ENCODE measurements at regions not wholly inside any gene's neighbourhood (a gene's known extent, or its start where the extent isn't known, plus 50 kb on each side); places are given as distances from the start of the nearest gene placed in this dataset.

DNA sequence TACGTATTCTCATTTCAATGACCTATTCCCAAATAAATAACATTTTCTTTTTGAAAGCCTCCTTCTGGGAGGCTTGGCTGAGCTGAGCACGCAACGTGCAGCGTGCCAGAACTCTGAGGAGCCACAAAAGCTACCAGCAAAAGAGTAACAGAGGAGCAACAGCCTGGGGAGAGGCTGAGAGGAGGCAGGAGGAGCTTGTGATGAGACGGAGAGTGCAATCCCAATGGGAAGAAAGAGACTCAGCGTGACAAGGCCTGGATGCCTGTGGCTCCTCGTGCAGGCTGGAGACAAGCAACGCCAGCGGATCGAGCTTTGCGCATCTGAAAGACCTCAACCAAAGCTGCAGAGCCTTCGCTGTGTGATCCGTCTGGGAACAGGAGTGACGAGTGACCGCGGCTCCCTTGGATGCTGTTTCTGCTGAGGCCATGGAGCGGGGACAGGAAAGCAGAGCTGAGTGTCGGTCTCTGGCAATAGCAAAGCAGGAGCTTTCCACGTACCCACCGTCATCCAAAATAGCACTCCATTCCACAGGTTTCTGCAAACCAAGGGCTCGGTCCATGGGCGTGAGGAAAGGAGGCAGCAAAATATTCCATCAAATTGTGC, 171.7 kb upstream of the PFKP start:
- H4K20me1 ChIP-seq (ENCODE audit: low read depth, low read length), result no peaks in the 10 kb centered on the region
- H3K9me3 ChIP-seq (ENCODE audit: insufficient read depth, low read length), result no peaks in the 10 kb centered on the region
- H3K27ac ChIP-seq (ENCODE audit: low read depth, low read length), result no peak overlapping the region
- H3K36me3 ChIP-seq (ENCODE audit: low read length), result no peaks in the 10 kb centered on the region
- no peak overlapping the region for H2AFZ ChIP-seq (ENCODE audit: low read depth, low read length, severe bottlenecking)
- H3K79me2 ChIP-seq (ENCODE audit: insufficient read depth, low read length), result no peaks in the 10 kb centered on the region
- H3K4me2 ChIP-seq (ENCODE audit: low read depth, low read length, poor library complexity, severe bottlenecking), result no peak overlapping the region
- H3K9me2 ChIP-seq (replicated peaks; ENCODE audit: insufficient read depth, low read length), result no peaks in the 10 kb centered on the region
- H3F3A ChIP-seq (ENCODE audit: insufficient read depth), result no peaks in the 10 kb centered on the region
- no peaks in the 10 kb centered on the region for H3K27me3 ChIP-seq (ENCODE audit: low read length)
- no peak overlapping the region for H3K9ac ChIP-seq (ENCODE audit: low read length)
- no peak overlapping the region for H3K4me3 ChIP-seq (ENCODE audit: insufficient read depth, low read length, poor library complexity, severe bottlenecking)
- no peak for TF ChIP-seq EZH2phosphoT487 (conservative IDR thresholded peaks at IDR 0.05; ENCODE audit: low read length)
- TF ChIP-seq, protein P1, sequence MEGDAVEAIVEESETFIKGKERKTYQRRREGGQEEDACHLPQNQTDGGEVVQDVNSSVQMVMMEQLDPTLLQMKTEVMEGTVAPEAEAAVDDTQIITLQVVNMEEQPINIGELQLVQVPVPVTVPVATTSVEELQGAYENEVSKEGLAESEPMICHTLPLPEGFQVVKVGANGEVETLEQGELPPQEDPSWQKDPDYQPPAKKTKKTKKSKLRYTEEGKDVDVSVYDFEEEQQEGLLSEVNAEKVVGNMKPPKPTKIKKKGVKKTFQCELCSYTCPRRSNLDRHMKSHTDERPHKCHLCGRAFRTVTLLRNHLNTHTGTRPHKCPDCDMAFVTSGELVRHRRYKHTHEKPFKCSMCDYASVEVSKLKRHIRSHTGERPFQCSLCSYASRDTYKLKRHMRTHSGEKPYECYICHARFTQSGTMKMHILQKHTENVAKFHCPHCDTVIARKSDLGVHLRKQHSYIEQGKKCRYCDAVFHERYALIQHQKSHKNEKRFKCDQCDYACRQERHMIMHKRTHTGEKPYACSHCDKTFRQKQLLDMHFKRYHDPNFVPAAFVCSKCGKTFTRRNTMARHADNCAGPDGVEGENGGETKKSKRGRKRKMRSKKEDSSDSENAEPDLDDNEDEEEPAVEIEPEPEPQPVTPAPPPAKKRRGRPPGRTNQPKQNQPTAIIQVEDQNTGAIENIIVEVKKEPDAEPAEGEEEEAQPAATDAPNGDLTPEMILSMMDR (IDR thresholded peaks at IDR 0.05; ENCODE audit: insufficient read depth, low read length, poor library complexity, severe bottlenecking), result no peak

DNA sequence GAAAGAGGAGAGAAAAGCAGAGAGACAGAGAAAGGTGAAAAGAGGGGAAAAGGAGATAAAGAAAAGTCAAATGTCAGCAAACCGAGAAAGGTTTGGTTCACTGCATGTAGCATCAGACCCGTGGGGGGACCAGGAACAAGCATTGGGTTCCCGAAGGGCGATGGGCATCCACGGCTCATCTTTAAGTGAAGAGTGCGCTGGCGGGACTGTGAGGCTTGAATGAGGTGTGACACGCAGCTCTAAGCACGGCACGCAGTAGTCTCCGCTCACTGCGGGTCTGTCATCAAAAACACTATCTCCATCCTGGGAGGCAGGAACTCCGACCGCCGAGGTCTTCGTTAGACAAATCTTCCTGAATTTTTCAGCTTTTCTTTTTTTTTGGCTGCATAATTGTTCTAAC, 173.4 kb upstream of the PFKP start:
- Histone ChIP-seq H3K27me3 (ENCODE audit: low read length) (no peaks in the 10 kb centered on the region), H2AFZ (ENCODE audit: low read depth, low read length, severe bottlenecking) (no peak overlapping the region), H3K36me3 (ENCODE audit: low read length) (no peaks in the 10 kb centered on the region), H3K9me3 (ENCODE audit: insufficient read depth, low read length) (no peaks in the 10 kb centered on the region), H3K27ac (ENCODE audit: low read depth, low read length) (no peak overlapping the region), H3F3A (ENCODE audit: insufficient read depth) (no peaks in the 10 kb centered on the region), H3K79me2 (ENCODE audit: insufficient read depth, low read length) (no peaks in the 10 kb centered on the region), H3K4me2 (ENCODE audit: low read depth, low read length, poor library complexity, severe bottlenecking) (no peak overlapping the region), H4K20me1 (ENCODE audit: low read depth, low read length) (no peaks in the 10 kb centered on the region), H3K4me3 (ENCODE audit: insufficient read depth, low read length, poor library complexity, severe bottlenecking) (no peak overlapping the region), H3K9me2 (replicated peaks; ENCODE audit: insufficient read depth, low read length) (no peaks in the 10 kb centered on the region), H3K9ac (ENCODE audit: low read length) (no peak overlapping the region)
- no peak for TF ChIP-seq EZH2phosphoT487 (conservative IDR thresholded peaks at IDR 0.05; ENCODE audit: low read length)
- TF ChIP-seq, protein P1 (IDR thresholded peaks at IDR 0.05; ENCODE audit: insufficient read depth, low read length, poor library complexity, severe bottlenecking), result no peak

DNA sequence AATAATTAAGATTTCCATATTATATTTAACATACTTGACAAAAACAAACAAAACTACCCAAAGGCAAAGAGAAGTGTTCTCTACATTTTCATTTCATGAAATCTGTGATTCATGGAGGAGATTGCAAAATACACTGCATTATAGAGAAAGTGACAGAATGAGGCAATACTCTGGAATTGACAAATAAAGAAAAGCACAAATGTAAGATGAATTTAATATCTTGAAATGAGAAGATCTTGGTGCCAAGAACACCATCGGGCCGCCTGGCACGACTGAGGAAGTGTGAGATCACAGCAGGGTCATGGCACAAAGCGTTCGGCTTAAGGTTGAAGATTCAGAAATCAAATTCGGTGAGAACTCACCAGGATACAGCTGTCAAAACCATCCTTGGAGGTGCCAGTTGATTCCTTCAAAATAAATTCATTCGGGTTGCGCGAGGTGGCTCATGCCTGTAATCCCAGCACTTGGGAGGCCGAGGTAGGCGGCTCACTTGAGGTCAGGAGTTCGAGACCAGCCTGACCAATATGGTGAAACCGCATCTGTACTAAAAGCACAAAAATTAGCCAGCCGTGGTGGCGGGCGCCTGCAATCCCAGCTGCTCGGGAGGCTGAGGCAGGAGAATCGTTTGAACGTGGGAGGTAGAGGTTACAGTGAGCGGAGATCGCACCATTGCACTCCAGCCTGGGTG, 174.0 kb upstream of the PFKP start:
- H3K9me2 ChIP-seq (replicated peaks; ENCODE audit: insufficient read depth, low read length), result no peaks in the 10 kb centered on the region

More for the DNA sequence above, 174.0 kb upstream of the PFKP start:
- H2AFZ ChIP-seq (ENCODE audit: low read depth, low read length, severe bottlenecking), result no peak overlapping the region
- no peaks in the 10 kb centered on the region for H3K36me3 ChIP-seq (ENCODE audit: low read length)
- no peaks in the 10 kb centered on the region for H4K20me1 ChIP-seq (ENCODE audit: low read depth, low read length)
- no peak overlapping the region for H3K4me2 ChIP-seq (ENCODE audit: low read depth, low read length, poor library complexity, severe bottlenecking)
- TF ChIP-seq EZH2phosphoT487 (conservative IDR thresholded peaks at IDR 0.05; ENCODE audit: low read length), result no peak
- TF ChIP-seq, protein P1 (IDR thresholded peaks at IDR 0.05; ENCODE audit: insufficient read depth, low read length, poor library complexity, severe bottlenecking), result no peak
- H3K79me2 ChIP-seq (ENCODE audit: insufficient read depth, low read length), result no peaks in the 10 kb centered on the region
- H3K27ac ChIP-seq (ENCODE audit: low read depth, low read length), result no peak overlapping the region
- no peaks in the 10 kb centered on the region for H3K9me3 ChIP-seq (ENCODE audit: insufficient read depth, low read length)
- no peaks in the 10 kb centered on the region for H3K27me3 ChIP-seq (ENCODE audit: low read length)
- no peaks in the 10 kb centered on the region for H3F3A ChIP-seq (ENCODE audit: insufficient read depth)
- H3K9ac ChIP-seq (ENCODE audit: low read length), result no peak overlapping the region
- no peak overlapping the region for H3K4me3 ChIP-seq (ENCODE audit: insufficient read depth, low read length, poor library complexity, severe bottlenecking)

All from SU-DHL-6 (cell line).